ENCODE measurements at regions not wholly inside any gene's neighbourhood (a gene's known extent, or its start where the extent isn't known, plus 50 kb on each side); places are given as distances from the start of the nearest gene placed in this dataset.

DNA sequence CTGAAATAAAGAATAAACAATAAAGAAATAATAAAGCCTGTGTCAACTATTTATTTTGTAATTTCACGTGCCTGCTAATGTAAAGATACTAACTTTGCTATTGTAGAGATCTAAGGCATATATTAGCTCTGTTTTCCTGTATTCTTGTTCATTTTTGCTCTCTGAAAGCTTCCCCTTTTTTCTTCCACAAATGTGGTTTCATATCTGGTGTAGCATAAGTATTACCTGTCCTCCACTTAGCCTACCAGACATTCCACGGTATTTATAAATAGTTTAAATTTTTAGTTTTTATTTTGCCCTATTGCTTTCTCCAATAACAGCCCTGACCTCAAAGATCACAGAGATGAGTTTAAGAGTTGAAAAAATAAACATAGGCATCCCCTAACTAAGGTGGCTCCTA is 92.6 kb upstream of the ATP2B1 start:
- TF ChIP-seq, protein P1, sequence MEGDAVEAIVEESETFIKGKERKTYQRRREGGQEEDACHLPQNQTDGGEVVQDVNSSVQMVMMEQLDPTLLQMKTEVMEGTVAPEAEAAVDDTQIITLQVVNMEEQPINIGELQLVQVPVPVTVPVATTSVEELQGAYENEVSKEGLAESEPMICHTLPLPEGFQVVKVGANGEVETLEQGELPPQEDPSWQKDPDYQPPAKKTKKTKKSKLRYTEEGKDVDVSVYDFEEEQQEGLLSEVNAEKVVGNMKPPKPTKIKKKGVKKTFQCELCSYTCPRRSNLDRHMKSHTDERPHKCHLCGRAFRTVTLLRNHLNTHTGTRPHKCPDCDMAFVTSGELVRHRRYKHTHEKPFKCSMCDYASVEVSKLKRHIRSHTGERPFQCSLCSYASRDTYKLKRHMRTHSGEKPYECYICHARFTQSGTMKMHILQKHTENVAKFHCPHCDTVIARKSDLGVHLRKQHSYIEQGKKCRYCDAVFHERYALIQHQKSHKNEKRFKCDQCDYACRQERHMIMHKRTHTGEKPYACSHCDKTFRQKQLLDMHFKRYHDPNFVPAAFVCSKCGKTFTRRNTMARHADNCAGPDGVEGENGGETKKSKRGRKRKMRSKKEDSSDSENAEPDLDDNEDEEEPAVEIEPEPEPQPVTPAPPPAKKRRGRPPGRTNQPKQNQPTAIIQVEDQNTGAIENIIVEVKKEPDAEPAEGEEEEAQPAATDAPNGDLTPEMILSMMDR (IDR thresholded peaks at IDR 0.05; ENCODE audit: low read depth, low read length, missing input control): no peak
- TF ChIP-seq, protein P2, sequence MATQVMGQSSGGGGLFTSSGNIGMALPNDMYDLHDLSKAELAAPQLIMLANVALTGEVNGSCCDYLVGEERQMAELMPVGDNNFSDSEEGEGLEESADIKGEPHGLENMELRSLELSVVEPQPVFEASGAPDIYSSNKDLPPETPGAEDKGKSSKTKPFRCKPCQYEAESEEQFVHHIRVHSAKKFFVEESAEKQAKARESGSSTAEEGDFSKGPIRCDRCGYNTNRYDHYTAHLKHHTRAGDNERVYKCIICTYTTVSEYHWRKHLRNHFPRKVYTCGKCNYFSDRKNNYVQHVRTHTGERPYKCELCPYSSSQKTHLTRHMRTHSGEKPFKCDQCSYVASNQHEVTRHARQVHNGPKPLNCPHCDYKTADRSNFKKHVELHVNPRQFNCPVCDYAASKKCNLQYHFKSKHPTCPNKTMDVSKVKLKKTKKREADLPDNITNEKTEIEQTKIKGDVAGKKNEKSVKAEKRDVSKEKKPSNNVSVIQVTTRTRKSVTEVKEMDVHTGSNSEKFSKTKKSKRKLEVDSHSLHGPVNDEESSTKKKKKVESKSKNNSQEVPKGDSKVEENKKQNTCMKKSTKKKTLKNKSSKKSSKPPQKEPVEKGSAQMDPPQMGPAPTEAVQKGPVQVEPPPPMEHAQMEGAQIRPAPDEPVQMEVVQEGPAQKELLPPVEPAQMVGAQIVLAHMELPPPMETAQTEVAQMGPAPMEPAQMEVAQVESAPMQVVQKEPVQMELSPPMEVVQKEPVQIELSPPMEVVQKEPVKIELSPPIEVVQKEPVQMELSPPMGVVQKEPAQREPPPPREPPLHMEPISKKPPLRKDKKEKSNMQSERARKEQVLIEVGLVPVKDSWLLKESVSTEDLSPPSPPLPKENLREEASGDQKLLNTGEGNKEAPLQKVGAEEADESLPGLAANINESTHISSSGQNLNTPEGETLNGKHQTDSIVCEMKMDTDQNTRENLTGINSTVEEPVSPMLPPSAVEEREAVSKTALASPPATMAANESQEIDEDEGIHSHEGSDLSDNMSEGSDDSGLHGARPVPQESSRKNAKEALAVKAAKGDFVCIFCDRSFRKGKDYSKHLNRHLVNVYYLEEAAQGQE (IDR thresholded peaks at IDR 0.05): no peak
- TF ChIP-seq, protein P3, sequence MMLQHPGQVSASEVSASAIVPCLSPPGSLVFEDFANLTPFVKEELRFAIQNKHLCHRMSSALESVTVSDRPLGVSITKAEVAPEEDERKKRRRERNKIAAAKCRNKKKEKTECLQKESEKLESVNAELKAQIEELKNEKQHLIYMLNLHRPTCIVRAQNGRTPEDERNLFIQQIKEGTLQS (IDR thresholded peaks at IDR 0.05): no peak
- TF ChIP-seq RXRA (IDR thresholded peaks at IDR 0.05) (no peak), EGR1 (IDR thresholded peaks at IDR 0.05; ENCODE audit: low read depth in 2 of 2) (no peak), TAF1 (conservative IDR thresholded peaks at IDR 0.05) (no peak), JUND (IDR thresholded peaks at IDR 0.05) (no peak), GABPA (IDR thresholded peaks at IDR 0.05 in 1 of 2, conservative IDR thresholded peaks at IDR 0.05 in 1 of 2) (no peak)
- TF ChIP-seq, protein P4, sequence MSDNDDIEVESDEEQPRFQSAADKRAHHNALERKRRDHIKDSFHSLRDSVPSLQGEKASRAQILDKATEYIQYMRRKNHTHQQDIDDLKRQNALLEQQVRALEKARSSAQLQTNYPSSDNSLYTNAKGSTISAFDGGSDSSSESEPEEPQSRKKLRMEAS (IDR thresholded peaks at IDR 0.05): no peak
